ENCODE measurements at regions not wholly inside any gene's neighbourhood (a gene's known extent, or its start where the extent isn't known, plus 50 kb on each side); places are given as distances from the start of the nearest gene placed in this dataset.

GRCh38 chr15:39018966-39019365 lies 454.4 kb upstream of the RASGRP1 start:
- TF ChIP-seq YY1 (IDR thresholded peaks at IDR 0.05; ENCODE audit: insufficient read depth, insufficient read length) (no peak), ZNF274 (IDR thresholded peaks at IDR 0.05; ENCODE audit: low read depth, low read length) (no peak), SUZ12 (IDR thresholded peaks at IDR 0.05; ENCODE audit: extremely low read depth, insufficient read depth, insufficient read length) (no peak)
